ENCODE measurements at regions not wholly inside any gene's neighbourhood (a gene's known extent, or its start where the extent isn't known, plus 50 kb on each side); places are given as distances from the start of the nearest gene placed in this dataset.

GRCh38 chr12:66035288-66035966 lies 95.1 kb downstream of the LLPH start:
- Histone ChIP-seq H3K36me3 (ENCODE audit: control insufficient read depth in 3 of 3, insufficient read depth in 2 of 3, low read depth in 1 of 3, low read length in 3 of 3) (no peaks in the 10 kb centered on the region), H3K4me3 (ENCODE audit: low read depth in 1 of 3, low read length in 3 of 3) (no peak overlapping the region), H3K4me1 (ENCODE audit: control insufficient read depth in 3 of 3, insufficient read depth in 2 of 3, low read depth in 1 of 3, low read length in 2 of 3) (no peaks in the 10 kb centered on the region), H3K9me3 (ENCODE audit: control insufficient read depth in 2 of 2, insufficient read depth in 1 of 2, low read depth in 1 of 2, low read length in 1 of 2) (peaks cover 0 to 4% of the 10 kb centered on the region in 2 donors), H3K27ac (ENCODE audit: low read depth in 1 of 3, low read length in 2 of 3) (no peak overlapping the region), H3K27me3 (ENCODE audit: control insufficient read depth in 3 of 3, insufficient read depth in 3 of 3, low read length in 3 of 3) (peaks cover 0 to 12% (median 2%) of the 10 kb centered on the region in 3 donors)
- FAIRE-seq: no peak
- WGBS, 3 donors: 50 to 51% (median 50%) methylated on average over 4 of the region's 4 CpGs
- DNase-seq: peak; percentile 1 to 12

- Histone ChIP-seq H3K4me1 (ENCODE audit: control insufficient read depth in 3 of 3, insufficient read depth in 2 of 3, low read depth in 1 of 3, low read length in 2 of 3) (no peaks in the 10 kb centered on the region), H3K4me3 (ENCODE audit: low read depth in 1 of 3, low read length in 3 of 3) (no peak overlapping the region), H3K27me3 (ENCODE audit: control insufficient read depth in 3 of 3, insufficient read depth in 3 of 3, low read length in 3 of 3) (peaks cover 0 to 9% (median 0%) of the 10 kb centered on the region in 3 donors), H3K9me3 (ENCODE audit: control insufficient read depth in 2 of 2, insufficient read depth in 1 of 2, low read depth in 1 of 2, low read length in 1 of 2) (peaks cover 0 to 4% of the 10 kb centered on the region in 2 donors), H3K36me3 (ENCODE audit: control insufficient read depth in 3 of 3, insufficient read depth in 2 of 3, low read depth in 1 of 3, low read length in 3 of 3) (no peaks in the 10 kb centered on the region), H3K27ac (ENCODE audit: low read depth in 1 of 3, low read length in 2 of 3) (no peak overlapping the region)
- FAIRE-seq (no peak), DNase-seq (no peak)
- WGBS, 3 donors: 80 to 89% (median 83%) methylated on average over 3 of the region's 3 CpGs
These were observed 97.4 kb downstream of the LLPH start for GRCh38 chr12:66033151-66033550.

- Histone ChIP-seq H3K36me3 (ENCODE audit: control insufficient read depth in 3 of 3, insufficient read depth in 2 of 3, low read depth in 1 of 3, low read length in 3 of 3) (no peaks in the 10 kb centered on the region), H3K27me3 (ENCODE audit: control insufficient read depth in 3 of 3, insufficient read depth in 3 of 3, low read length in 3 of 3) (peaks cover 0 to 9% (median 0%) of the 10 kb centered on the region in 3 donors), H3K9me3 (ENCODE audit: control insufficient read depth in 2 of 2, insufficient read depth in 1 of 2, low read depth in 1 of 2, low read length in 1 of 2) (peaks cover 0 to 4% of the 10 kb centered on the region in 2 donors), H3K4me1 (ENCODE audit: control insufficient read depth in 3 of 3, insufficient read depth in 2 of 3, low read depth in 1 of 3, low read length in 2 of 3) (no peaks in the 10 kb centered on the region), H3K27ac (ENCODE audit: low read depth in 1 of 3, low read length in 2 of 3) (no peak overlapping the region), H3K4me3 (ENCODE audit: low read depth in 1 of 3, low read length in 3 of 3) (no peak overlapping the region)
- WGBS, 3 donors: 58 to 76% (median 70%) methylated on average over 2 of the region's 2 CpGs
- DNase-seq (no peak), FAIRE-seq (no peak)
These were observed 97.8 kb downstream of the LLPH start for GRCh38 chr12:66032739-66033138.

GRCh38 chr12:66030217-66030781 lies 100.3 kb downstream of the LLPH start:
- DNase-seq: no peak
- FAIRE-seq: no peak
- peaks cover 0 to 5% (median 0%) of the 10 kb centered on the region in 3 donors for H3K27me3 ChIP-seq (ENCODE audit: control insufficient read depth in 3 of 3, insufficient read depth in 3 of 3, low read length in 3 of 3)
- H3K4me1 ChIP-seq (ENCODE audit: control insufficient read depth in 3 of 3, insufficient read depth in 2 of 3, low read depth in 1 of 3, low read length in 2 of 3): no peaks in the 10 kb centered on the region
- H3K9me3 ChIP-seq (ENCODE audit: control insufficient read depth in 2 of 2, insufficient read depth in 1 of 2, low read depth in 1 of 2, low read length in 1 of 2): no peaks in the 10 kb centered on the region
- H3K4me3 ChIP-seq (ENCODE audit: low read depth in 1 of 3, low read length in 3 of 3): no peak overlapping the region
- no peaks in the 10 kb centered on the region for H3K36me3 ChIP-seq (ENCODE audit: control insufficient read depth in 3 of 3, insufficient read depth in 2 of 3, low read depth in 1 of 3, low read length in 3 of 3)
- 20 to 43% (median 35%) methylated on average over 2 of the region's 2 CpGs for WGBS, 3 donors
- no peak overlapping the region for H3K27ac ChIP-seq (ENCODE audit: low read depth in 1 of 3, low read length in 2 of 3)

- 73 to 81% (median 79%) methylated on average over 2 of the region's 2 CpGs for WGBS, 3 donors
- no peak for DNase-seq
- Histone ChIP-seq H3K27ac (ENCODE audit: low read depth in 1 of 3, low read length in 2 of 3) (no peak overlapping the region), H3K4me3 (ENCODE audit: low read depth in 1 of 3, low read length in 3 of 3) (no peak overlapping the region), H3K36me3 (ENCODE audit: control insufficient read depth in 3 of 3, insufficient read depth in 2 of 3, low read depth in 1 of 3, low read length in 3 of 3) (no peaks in the 10 kb centered on the region), H3K4me1 (ENCODE audit: control insufficient read depth in 3 of 3, insufficient read depth in 2 of 3, low read depth in 1 of 3, low read length in 2 of 3) (no peaks in the 10 kb centered on the region), H3K27me3 (ENCODE audit: control insufficient read depth in 3 of 3, insufficient read depth in 3 of 3, low read length in 3 of 3) (peaks cover 0 to 5% (median 0%) of the 10 kb centered on the region in 3 donors), H3K9me3 (ENCODE audit: control insufficient read depth in 2 of 2, insufficient read depth in 1 of 2, low read depth in 1 of 2, low read length in 1 of 2) (no peaks in the 10 kb centered on the region)
- FAIRE-seq: no peak
These were observed 102.2 kb downstream of the LLPH start for GRCh38 chr12:66028390-66028789.

- H3K9me3 ChIP-seq (ENCODE audit: control insufficient read depth in 2 of 2, insufficient read depth in 1 of 2, low read depth in 1 of 2, low read length in 1 of 2): no peaks in the 10 kb centered on the region
- WGBS, 3 donors: 43 to 67% (median 60%) methylated on average over 2 of the region's 2 CpGs
- no peak for FAIRE-seq
- no peak overlapping the region for H3K27ac ChIP-seq (ENCODE audit: low read depth in 1 of 3, low read length in 2 of 3)
- no peaks in the 10 kb centered on the region for H3K36me3 ChIP-seq (ENCODE audit: control insufficient read depth in 3 of 3, insufficient read depth in 2 of 3, low read depth in 1 of 3, low read length in 3 of 3)
- DNase-seq: no peak
- H3K4me3 ChIP-seq (ENCODE audit: low read depth in 1 of 3, low read length in 3 of 3): no peak overlapping the region
- no peaks in the 10 kb centered on the region for H3K4me1 ChIP-seq (ENCODE audit: control insufficient read depth in 3 of 3, insufficient read depth in 2 of 3, low read depth in 1 of 3, low read length in 2 of 3)
- no peaks in the 10 kb centered on the region for H3K27me3 ChIP-seq (ENCODE audit: control insufficient read depth in 3 of 3, insufficient read depth in 3 of 3, low read length in 3 of 3)
These were observed 105.1 kb downstream of the LLPH start for GRCh38 chr12:66025477-66025876.

GRCh38 chr12:66024949-66025348 lies 105.6 kb downstream of the LLPH start:
- H3K36me3 ChIP-seq (ENCODE audit: control insufficient read depth in 3 of 3, insufficient read depth in 2 of 3, low read depth in 1 of 3, low read length in 3 of 3): no peaks in the 10 kb centered on the region
- no peak for DNase-seq
- no peak overlapping the region for H3K27ac ChIP-seq (ENCODE audit: low read depth in 1 of 3, low read length in 2 of 3)
- H3K4me3 ChIP-seq (ENCODE audit: low read depth in 1 of 3, low read length in 3 of 3): no peak overlapping the region
- H3K4me1 ChIP-seq (ENCODE audit: control insufficient read depth in 3 of 3, insufficient read depth in 2 of 3, low read depth in 1 of 3, low read length in 2 of 3): no peaks in the 10 kb centered on the region
- no peaks in the 10 kb centered on the region for H3K9me3 ChIP-seq (ENCODE audit: control insufficient read depth in 2 of 2, insufficient read depth in 1 of 2, low read depth in 1 of 2, low read length in 1 of 2)
- WGBS, 3 donors: 76 to 91% (median 86%) methylated on average over 1 of the region's 1 CpG
- no peak for FAIRE-seq
- H3K27me3 ChIP-seq (ENCODE audit: control insufficient read depth in 3 of 3, insufficient read depth in 3 of 3, low read length in 3 of 3): no peaks in the 10 kb centered on the region

- Histone ChIP-seq H3K27ac (ENCODE audit: low read depth in 1 of 3, low read length in 2 of 3) (no peak overlapping the region), H3K4me3 (ENCODE audit: low read depth in 1 of 3, low read length in 3 of 3) (no peak overlapping the region), H3K9me3 (ENCODE audit: control insufficient read depth in 2 of 2, insufficient read depth in 1 of 2, low read depth in 1 of 2, low read length in 1 of 2) (no peaks in the 10 kb centered on the region), H3K4me1 (ENCODE audit: control insufficient read depth in 3 of 3, insufficient read depth in 2 of 3, low read depth in 1 of 3, low read length in 2 of 3) (no peaks in the 10 kb centered on the region), H3K27me3 (ENCODE audit: control insufficient read depth in 3 of 3, insufficient read depth in 3 of 3, low read length in 3 of 3) (peaks cover 0 to 9% (median 0%) of the 10 kb centered on the region in 3 donors), H3K36me3 (ENCODE audit: control insufficient read depth in 3 of 3, insufficient read depth in 2 of 3, low read depth in 1 of 3, low read length in 3 of 3) (no peaks in the 10 kb centered on the region)
- no peak for FAIRE-seq
- WGBS, 3 donors: 61 to 84% (median 62%) methylated on average over 12 of the region's 12 CpGs
- DNase-seq: no peak
These were observed 110.1 kb downstream of the LLPH start for GRCh38 chr12:66020481-66020880.
